Lower leg skin (tissue), 4 donors: ENCODE measurements at regions not wholly inside any gene's neighbourhood (a gene's known extent, or its start where the extent isn't known, plus 50 kb on each side); places are given as distances from the start of the nearest gene placed in this dataset.

ENCODE experiments used
- DNase-seq, 2 donors: peaks; one replicate each; pipeline ENCODE4 v3.0.0-alpha.2; 2019; ENCODE audit warnings: low spot score in 2 of 2
- H3K4me3 ChIP-seq: fragments of 200-600 bp; sonication (generic); 2 replicates; pipeline ENCODE4 v1.5.1; 2017; ENCODE audit warnings: mild to moderate bottlenecking, low read depth; ENCODE audit not compliant: poor library complexity, severe bottlenecking
- CTCF ChIP-seq, 3 donors: fragments of 450-650 bp; IDR thresholded peaks; one replicate each; pipeline ENCODE4 v1.5.1; 2016; ENCODE audit warnings: antibody characterized with exemption in 3 of 3, mild to moderate bottlenecking in 3 of 3, moderate library complexity in 2 of 3
- POLR2A ChIP-seq, 2 donors: fragments of 450-650 bp; IDR thresholded peaks; one replicate each; pipeline ENCODE4 v1.6.1; 2016 to 2017; ENCODE audit warnings: antibody characterized with exemption in 2 of 2, mild to moderate bottlenecking in 1 of 2, moderate library complexity in 1 of 2
- WGBS, 2 donors: methylation state at CpG; one replicate each; pipeline ENCODE4 v1.1.5; 2018; 5-methylcytosine and 5-hydroxymethylcytosine counted together
- intact Hi-C: fragments of 100-400 bp; cut with DNase I; formaldehyde crosslinking; loops from one replicate; pipeline ENCODE4 v1.15.0; 2023; ENCODE audit warnings: low total_unique reads

GRCh38 chr21:15455819-15456462 lies 273.8 kb upstream of the USP25 start:
- intact Hi-C loops = no loop called here
- no peak for DNase-seq
- H3K4me3 ChIP-seq = no peak overlapping the region
- TF ChIP-seq CTCF (IDR thresholded peaks at IDR 0.05) = no peak
- no peak for TF ChIP-seq POLR2A (IDR thresholded peaks at IDR 0.05)
- 90 to 93% methylated on average over 12 of the region's 14 CpGs for WGBS, 2 donors

GRCh38 chr21:15457965-15458364 lies 271.8 kb upstream of the USP25 start:
- TF ChIP-seq CTCF (IDR thresholded peaks at IDR 0.05) = no peak
- TF ChIP-seq POLR2A (IDR thresholded peaks at IDR 0.05) = no peak
- no peak for DNase-seq
- no peak overlapping the region for H3K4me3 ChIP-seq
- 83 to 84% methylated on average over 3 of the region's 3 CpGs for WGBS, 2 donors
- intact Hi-C loops = no loop called here

GRCh38 chr21:15462092-15462491 lies 267.7 kb upstream of the USP25 start:
- intact Hi-C loops = no loop called here
- 70 to 73% methylated on average over 1 of the region's 1 CpG for WGBS, 2 donors
- H3K4me3 ChIP-seq = no peak overlapping the region
- TF ChIP-seq POLR2A (IDR thresholded peaks at IDR 0.05) (no peak), CTCF (IDR thresholded peaks at IDR 0.05) (no peak)
- DNase-seq = no peak

GRCh38 chr21:15466329-15466728 lies 263.5 kb upstream of the USP25 start:
- no peak overlapping the region for H3K4me3 ChIP-seq
- intact Hi-C loops = no loop called here
- TF ChIP-seq POLR2A (IDR thresholded peaks at IDR 0.05) (no peak), CTCF (IDR thresholded peaks at IDR 0.05) (no peak)
- WGBS, 2 donors = 94 to 97% methylated on average over 4 of the region's 4 CpGs
- no peak for DNase-seq

GRCh38 chr21:15468368-15468767 lies 261.4 kb upstream of the USP25 start:
- intact Hi-C loops = no loop called here
- no peak for TF ChIP-seq CTCF (IDR thresholded peaks at IDR 0.05)
- no peak for TF ChIP-seq POLR2A (IDR thresholded peaks at IDR 0.05)
- DNase-seq = no peak
- 79% methylated on average over 2 of the region's 2 CpGs for WGBS, 2 donors
- no peak overlapping the region for H3K4me3 ChIP-seq
